ENCODE measurements at regions not wholly inside any gene's neighbourhood (a gene's known extent, or its start where the extent isn't known, plus 50 kb on each side); places are given as distances from the start of the nearest gene placed in this dataset. TPM values are rescaled to one million over a fixed set of nuclear protein-coding genes. Genes with fewer than 3 reads are reported as not detected.

DNA sequence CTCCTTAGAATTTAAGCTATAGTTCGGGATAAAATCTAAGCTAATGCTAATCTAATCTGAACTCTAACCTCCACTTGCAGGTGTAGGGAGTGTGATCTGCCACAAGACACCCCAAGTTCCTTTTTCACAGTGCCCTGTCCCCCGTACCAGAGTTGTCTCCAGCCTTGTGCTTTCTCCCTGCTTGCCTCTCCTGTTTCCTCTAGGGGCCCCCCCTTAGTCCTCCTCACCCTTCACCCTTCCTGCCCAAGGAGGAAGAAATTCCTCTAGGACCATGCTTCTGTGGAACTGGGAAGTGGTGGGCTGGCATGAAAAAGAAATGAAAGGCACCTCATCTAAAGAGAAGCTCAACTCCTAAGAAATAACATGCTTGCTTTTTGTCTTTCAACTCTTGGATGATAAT is 50.2 kb upstream of the BCL9 start:
- Histone ChIP-seq H3K4me1 (no peaks in the 10 kb centered on the region), H3K36me3 (no peaks in the 10 kb centered on the region), H3K27ac (no peak overlapping the region), H3K9me3 (no peaks in the 10 kb centered on the region), H3K27me3 (no peaks in the 10 kb centered on the region), H3K4me3 (no peak overlapping the region)
- intact Hi-C loops (cut with DNase I): no loop called here
- no peak for DNase-seq (ENCODE audit: extremely low spot score in 2 of 2)
- TF ChIP-seq POLR2AphosphoS5 (IDR thresholded peaks at IDR 0.05; ENCODE audit: insufficient read depth in 1 of 2, low read depth in 1 of 2): no peak
- no peak for TF ChIP-seq POLR2A (IDR thresholded peaks at IDR 0.05)
- TF ChIP-seq, protein P1, sequence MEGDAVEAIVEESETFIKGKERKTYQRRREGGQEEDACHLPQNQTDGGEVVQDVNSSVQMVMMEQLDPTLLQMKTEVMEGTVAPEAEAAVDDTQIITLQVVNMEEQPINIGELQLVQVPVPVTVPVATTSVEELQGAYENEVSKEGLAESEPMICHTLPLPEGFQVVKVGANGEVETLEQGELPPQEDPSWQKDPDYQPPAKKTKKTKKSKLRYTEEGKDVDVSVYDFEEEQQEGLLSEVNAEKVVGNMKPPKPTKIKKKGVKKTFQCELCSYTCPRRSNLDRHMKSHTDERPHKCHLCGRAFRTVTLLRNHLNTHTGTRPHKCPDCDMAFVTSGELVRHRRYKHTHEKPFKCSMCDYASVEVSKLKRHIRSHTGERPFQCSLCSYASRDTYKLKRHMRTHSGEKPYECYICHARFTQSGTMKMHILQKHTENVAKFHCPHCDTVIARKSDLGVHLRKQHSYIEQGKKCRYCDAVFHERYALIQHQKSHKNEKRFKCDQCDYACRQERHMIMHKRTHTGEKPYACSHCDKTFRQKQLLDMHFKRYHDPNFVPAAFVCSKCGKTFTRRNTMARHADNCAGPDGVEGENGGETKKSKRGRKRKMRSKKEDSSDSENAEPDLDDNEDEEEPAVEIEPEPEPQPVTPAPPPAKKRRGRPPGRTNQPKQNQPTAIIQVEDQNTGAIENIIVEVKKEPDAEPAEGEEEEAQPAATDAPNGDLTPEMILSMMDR (IDR thresholded peaks at IDR 0.05): no peak

Small RNAs in the stretch of these regions (small RNA-seq; reads per million reads assigned to genes)
- gene RF00019: not detected

Measured in vagina (tissue), 2 donors.